MV-4-11 (cell line): ENCODE measurements at regions not wholly inside any gene's neighbourhood (a gene's known extent, or its start where the extent isn't known, plus 50 kb on each side); places are given as distances from the start of the nearest gene placed in this dataset.

Experiments
- DNase-seq: peaks from one replicate; lab custom pipeline; 2025; lab: John Stamatoyannopoulos, UW

DNA sequence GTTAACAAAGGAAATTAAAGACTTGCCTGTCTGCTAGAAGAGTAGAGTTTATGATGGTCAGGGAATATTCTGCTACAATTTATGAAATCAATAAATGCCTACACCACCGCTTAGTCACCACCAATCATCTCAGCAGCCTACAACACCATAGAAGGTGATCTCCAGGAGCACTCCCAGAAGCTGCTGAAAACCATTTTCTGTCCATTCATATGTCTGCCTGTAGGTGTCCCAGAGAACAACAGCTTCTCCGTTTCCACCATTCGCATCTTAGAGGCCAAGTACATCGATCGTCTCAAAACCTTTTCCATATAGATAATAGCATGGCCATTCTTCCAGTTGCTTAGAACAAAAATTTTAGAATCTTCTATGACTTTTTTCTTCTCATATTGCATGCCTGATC lies 303.4 kb downstream of the KCNC2 start:
- no peak for DNase-seq

DNA sequence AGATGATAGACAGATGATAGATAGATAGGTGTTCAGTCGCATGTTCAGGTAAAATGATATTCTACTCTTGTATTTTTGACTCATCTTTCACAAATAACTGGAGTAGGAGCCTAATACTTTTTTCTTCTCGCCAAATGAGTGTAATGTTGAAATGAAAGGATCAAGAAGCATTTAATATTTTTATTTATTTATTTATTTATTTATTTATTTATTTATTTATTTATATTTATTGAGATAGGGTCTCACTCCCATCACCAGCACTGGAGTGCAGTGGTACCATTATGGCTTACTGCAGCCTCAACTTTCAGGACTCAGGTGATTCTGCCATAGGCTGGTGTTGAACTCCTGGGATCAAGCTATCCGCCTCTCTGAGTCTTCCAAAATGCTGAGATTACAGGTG lies 298.8 kb downstream of the KCNC2 start:
- DNase-seq: no peak

DNA sequence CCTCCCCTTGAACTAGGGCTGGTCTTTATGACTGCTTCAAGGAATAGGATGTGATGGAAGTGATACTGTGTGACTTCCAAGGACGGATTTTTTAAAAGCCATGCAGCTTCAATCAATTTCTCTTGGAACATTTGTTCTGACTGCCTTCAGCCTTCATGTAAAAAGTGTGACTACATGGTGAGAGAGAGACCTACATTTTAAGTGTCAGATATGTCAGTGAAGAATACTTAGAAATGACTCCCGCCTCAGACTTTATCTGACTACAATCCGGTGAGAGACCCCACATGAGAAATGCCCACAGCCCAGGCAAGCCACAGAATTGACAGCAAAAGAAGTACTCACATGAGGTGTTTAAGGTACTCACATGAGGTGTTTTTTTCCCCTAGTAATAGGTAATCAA lies 295.3 kb downstream of the KCNC2 start:
- no peak for DNase-seq

DNA sequence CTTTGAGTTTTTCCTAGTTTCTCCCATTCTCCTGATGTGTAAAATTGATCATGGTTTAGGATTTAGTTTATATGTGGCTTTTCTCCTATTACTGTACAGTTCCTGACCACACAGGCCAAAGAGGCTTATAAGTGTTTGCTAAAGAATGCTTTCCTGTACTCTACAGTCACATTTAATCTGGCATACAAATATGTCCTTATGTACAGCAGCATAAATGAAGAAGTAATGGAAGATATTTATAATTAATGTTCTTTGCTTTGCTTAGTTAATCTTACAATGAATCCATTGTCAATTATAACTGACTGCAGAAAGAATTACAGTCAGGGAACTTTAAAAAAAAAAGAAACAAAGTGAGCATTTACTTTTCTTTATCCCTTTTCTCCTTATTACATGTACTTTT lies 293.9 kb downstream of the KCNC2 start:
- no peak for DNase-seq

DNA sequence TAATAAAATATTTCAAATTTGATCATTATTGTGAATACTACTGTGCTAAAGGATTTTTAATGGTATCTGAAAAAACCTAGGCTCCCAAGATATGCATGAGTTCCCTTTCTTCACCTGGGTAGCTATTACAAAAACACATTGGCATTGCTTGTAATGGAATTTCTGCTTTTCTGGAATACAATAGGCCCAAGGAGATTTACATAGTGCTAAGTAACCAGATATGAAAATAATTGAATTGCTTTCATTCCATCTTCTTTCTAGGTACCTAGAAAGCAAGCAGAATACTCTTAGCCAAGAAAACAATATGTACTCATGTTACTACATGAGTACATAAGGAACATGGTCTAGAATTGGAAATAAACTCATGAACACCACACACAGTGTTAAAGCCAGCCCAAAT lies 291.9 kb downstream of the KCNC2 start:
- DNase-seq: no peak

DNA sequence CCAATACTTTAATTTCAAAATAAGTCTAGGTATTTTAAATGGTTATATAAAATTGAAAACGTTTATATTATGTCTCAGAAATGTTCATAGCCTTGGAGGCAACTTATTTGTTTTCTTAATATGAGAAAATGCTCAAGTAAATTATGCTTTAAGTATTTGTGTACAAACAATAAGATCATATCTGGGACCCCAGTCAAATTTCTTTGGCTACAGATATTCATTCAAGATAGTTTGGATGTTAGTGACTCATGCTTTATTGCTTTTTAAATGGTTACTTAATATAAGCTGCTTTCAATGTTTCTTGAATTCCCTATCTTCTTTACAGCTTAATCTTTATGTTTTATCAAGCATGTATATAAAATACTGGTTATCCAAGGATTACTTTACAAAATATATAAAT lies 291.3 kb downstream of the KCNC2 start:
- no peak for DNase-seq

DNA sequence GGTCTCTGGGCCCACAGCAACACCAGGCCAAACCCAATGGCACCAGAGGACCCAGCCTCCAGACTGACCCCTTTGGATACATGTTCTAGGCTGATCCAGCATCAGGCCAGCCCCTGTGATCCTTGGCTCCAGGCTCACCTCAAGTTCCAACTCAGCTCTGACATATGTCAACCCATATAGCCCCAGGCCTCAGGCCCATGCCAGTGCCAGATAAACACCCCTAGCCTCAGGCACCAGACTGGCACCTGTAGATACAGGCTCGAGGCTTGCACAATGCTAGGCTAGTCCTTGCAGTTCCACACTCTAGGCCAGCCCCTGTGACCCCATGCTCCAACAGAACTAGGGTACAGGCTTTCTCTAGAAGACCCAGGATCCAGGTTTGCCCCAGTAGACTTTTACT lies 287.5 kb downstream of the KCNC2 start:
- DNase-seq: no peak

DNA sequence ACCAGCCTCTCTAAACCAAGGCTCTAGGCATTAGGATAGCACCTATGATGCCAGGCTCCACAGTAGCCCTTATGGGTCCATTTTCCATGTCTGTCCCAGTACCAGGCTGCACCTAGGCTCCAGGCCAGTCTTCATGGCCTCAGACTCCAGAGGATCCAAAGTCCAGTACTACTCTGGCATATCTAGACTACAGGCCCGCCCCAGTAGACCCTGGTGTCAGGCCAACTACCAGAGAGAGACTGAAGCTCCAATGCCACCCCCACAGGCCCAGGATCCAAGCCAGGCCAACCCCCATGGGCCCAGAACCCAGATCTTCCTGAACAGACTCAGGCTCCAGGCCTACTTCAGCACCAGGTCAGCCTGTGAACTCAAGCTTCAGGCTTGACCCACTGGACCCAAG lies 287.0 kb downstream of the KCNC2 start:
- no peak for DNase-seq

DNA sequence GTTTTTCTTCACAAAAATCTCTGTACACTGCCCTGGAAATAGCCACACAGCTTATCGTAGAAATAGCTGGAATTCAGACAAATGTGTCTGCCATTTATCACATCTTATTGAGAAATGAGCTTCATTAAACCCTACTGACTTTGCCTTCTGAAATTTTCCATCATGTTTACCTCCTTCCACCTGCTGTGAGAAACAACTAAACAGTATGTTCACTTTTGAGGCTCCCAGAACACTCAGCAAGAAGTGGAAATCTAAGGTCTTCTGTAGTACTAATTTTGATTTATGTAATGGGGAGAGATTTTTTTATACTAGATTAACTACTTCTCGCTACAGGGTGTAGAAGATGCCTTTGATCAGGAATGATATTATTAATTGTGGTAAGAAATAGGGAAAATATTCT lies 268.0 kb downstream of the KCNC2 start:
- DNase-seq: no peak

DNA sequence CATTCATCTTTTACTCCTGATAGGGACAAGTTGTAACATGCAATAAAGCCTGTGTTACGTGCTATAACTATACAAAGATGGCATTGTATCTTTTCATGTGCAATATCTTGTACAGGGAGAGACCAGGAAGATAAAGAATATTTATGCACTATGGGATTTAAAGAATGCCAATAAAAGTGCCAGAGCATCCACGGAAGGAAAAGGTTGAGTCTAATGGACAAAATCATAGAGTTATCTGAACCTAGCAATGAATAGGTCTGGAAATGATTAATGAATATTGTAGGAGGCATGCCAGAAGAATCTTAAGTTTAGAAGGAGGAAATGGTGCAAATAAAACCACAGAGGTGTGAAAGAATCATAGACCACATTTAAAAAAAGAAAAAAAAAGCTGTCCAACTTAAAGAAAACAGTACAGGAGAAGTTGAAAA lies 263.9 kb downstream of the KCNC2 start:
- DNase-seq: no peak

DNA sequence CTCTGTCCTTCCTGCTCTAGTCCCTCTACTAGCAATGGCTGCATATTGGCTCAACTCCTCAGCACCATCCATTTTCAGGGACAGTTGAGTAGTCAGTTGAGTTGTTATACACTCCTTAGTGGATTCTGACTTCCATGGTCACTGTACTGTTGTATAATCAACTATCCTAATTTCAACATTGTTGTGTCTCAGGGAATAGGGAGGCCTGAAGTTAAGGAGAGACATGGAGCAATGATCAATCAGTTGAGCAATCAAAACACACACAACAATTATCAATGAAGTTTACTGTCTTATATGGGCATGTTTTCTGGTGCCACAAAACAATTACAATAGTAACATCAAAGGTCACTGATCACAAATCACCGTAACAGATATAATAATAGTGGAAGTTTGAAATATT lies 255.9 kb downstream of the KCNC2 start:
- no peak for DNase-seq

DNA sequence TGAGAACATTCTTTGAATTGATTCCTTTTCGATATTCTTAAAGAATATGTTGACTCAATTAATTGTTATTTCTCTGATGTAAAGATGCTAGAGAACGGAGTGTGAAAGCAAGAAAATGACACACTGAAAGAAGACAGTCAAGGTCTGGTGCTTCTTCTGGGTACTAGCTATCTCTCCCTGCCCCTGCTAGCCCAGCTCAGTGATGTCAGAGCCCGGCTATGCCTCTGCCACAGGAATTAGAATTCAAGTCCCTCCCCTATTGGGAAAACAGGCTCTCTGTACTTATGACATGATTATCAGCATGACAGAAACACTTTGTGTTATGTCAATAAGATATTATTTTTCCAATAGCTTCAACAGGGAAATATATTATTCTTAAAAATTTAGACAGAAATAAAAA lies 252.4 kb downstream of the KCNC2 start:
- no peak for DNase-seq

DNA sequence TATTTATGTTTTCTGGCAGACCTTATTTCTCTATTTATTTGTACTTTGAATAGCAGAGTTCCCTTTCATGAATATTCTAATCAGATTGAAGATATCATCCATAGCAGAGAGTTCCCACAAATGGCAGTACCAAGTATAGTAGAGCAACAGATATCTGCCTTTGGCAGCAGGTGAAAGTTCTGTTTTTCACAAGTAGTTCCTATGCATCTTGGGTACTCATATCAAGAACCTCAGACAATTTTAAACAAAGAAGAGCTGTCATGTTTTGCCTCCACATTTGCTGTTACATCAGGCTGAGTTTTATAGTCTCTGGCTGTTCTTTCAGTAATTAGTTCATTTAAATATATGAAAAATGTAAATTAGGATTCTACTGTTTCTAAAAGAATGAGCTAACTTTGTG lies 252.0 kb downstream of the KCNC2 start:
- no peak for DNase-seq

DNA sequence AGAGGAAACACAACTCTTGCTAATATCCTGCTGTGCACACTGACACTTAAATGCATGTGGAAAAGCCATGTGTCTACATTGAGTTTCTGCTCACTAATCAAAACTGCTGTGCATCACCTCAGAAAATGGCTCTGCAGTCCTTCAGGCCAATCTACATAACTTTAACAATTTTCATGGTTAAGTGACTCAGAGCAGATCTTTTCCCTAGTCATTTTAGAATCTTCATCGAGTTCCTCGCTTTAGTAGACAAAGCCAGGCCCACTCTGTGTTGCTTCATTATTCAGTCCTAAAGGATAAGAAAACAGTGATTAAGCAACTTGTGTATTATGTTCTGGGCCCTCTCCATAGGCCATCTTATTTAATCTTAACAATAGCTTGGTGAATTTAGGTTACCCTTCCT lies 250.0 kb downstream of the KCNC2 start:
- DNase-seq: no peak

DNA sequence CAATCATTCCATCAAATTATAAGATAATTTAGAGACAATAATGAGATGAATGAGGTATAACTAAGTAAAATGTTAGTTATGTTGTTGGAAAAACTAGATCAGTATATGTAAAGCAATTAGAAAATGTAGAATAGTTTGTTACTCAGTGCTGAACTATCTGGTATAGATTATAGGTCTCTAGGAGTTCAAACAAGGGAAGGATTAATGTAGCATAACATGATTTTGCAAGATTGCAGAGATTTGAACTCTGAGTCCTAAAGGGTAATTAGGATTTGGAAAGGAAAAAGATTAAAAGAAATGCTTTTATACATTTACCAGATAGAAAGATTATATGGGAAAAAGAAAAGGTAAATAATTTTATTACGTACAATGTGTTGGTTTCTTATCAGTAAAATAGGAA lies 246.3 kb downstream of the KCNC2 start:
- DNase-seq: no peak

DNA sequence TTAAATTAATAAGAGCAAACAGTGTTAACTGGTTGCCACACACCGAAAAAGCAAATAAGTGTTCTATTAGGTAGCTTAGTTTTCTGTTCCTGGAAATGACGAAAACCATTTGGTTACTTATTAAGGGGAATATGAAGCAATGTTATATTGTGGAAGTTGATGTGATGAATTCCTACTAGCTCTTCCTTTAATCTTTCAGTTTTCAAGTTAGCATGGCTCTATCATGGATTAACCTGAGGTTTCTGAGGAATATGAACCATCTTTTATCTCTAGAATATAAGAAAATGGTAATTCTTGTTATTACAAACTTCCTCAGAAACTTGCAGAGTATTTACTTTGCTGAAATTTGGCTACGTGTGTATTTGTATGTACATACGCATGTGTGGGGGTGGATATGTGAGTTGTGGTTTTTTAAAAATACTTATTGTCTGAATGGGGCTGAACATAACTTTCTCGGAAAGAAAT lies 245.7 kb downstream of the KCNC2 start:
- DNase-seq: no peak

DNA sequence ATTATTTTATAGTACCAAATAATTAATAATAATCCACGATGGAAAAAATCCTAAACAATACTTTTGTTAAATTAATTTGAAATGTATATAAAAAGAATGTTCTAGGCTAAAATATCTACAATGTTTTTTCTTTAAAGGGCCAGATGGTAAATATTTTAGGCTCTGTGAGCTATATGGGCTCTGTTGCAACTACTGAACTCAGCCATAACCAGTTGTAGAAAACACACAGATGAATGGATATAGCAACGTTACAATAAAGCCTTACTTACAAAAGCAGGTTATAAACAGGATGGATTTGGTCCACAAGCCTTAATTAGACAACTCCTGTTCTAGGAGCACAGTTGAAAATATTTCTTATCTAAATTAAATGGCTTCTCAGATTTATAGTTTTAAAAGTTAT lies 245.2 kb downstream of the KCNC2 start:
- DNase-seq: no peak

DNA sequence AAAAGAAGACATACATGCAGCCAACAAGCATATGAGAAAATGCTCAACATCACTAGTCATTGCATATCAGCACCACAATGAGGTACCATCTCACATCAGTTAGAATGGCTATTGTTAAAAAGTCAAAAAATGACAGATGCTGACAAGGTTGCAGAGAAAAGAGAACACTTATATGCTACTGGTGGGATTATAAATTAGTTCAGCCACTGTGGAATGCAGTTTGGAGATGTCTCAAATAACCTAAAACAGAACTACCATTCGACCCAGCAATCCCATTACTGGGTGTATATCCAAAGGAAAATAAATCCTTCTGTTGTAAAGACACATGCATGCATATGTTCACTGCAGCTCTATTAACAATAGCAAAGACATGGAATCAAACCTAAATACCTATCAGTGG lies 238.4 kb downstream of the KCNC2 start:
- no peak for DNase-seq

DNA sequence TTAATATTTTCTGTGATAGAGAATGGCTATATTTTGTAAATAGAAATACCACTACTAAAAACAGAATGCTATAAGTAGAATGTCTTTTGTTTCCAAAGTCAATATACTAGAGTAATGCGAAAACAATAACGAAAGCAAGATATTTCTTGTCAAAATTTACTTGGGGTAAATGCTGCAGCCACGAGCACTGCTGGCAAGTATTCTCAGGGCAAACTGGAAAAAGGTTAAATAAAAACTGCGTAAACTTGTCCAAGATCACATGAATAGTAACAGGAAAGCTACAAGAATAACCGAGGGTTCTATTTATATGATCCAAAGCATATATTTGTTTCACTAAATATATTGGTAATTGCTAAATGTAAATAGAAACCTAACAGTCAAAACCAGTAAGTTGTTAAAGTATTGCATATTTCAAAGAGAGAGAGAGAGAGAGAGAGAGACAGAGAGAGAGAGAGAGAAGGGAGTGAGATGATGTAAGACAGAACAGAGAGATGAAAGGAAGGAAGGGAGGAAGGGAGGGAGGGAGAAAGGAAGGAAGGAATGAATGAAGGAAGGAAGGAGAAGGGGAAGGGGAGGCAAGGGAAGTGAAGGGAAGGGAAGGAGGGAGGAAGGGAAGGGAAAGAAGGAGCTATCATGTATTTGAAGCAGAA lies 231.7 kb downstream of the KCNC2 start:
- DNase-seq: no peak

DNA sequence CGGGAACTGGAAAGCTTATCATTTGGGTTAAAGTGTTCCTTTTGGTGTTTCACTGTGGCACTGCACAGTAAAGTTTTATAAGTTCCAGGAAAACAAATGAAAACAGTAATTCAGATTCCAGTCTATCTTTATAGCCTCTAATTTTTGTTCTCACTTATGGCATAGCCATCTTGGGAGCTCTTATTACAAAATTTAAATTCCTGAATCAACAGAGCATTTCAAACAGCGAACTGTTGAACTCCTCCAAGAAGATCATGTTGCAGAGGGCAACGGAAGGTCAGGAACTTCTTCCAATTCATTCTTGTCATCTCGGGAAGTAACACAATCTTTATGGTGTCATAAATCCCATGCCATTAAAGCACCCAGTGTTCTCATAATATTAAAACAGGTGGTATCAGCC lies 229.1 kb downstream of the KCNC2 start:
- DNase-seq: no peak

DNA sequence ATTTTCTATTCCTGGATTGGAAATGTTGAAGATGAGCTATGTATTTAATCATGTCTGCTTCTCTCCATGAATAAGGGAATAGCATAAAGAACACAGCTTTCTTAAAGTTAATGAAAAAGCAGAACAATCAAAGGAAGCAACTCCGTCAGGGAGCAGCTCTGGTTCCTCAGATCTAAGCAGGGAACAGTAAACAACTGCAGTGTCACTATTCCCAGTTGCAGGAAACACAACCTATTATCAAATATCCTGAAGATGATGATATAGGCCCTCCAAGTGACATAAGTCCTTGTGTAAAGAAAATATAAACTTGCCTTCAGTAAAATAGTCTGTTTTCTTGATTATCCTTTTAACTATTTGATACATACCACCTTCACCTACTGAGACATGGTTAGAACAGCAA lies 228.1 kb downstream of the KCNC2 start:
- DNase-seq: no peak

DNA sequence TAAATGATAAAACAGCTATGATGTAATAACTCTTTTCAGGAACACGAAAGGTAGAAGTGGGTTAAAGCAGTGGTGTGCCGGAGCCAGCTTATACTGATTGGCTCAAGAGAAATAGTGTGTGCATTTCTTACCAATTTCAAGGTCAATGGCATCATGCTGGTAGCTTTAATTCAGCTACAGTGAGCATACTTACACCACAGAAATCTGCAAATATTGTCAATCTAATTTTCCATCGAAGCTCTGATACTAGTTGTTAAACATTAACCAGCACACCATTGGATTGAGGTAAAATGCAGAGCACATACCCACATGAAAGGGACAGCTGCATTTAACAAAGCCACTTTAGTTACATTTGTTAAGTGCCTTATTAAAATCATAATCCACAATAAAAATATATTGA lies 225.7 kb downstream of the KCNC2 start:
- no peak for DNase-seq

DNA sequence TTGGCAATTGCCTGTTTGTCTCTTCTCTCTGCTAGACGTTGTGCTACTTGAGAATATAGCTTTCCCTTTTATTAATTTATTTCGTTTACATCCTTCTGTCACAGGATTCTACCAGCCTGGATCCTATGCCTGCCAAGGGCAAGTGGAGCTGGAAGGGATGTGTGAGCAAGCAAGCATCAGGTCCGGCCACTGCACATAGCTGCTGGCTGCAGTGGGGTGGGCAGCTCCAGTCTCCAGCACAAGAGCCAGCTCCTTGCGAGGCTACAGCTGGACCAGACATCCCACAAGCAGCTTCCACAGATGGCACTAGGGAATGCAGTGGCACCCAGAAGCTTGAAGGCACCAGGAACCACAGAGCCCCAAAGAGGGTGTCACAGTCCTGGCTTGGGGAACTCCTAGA lies 225.0 kb downstream of the KCNC2 start:
- no peak for DNase-seq

DNA sequence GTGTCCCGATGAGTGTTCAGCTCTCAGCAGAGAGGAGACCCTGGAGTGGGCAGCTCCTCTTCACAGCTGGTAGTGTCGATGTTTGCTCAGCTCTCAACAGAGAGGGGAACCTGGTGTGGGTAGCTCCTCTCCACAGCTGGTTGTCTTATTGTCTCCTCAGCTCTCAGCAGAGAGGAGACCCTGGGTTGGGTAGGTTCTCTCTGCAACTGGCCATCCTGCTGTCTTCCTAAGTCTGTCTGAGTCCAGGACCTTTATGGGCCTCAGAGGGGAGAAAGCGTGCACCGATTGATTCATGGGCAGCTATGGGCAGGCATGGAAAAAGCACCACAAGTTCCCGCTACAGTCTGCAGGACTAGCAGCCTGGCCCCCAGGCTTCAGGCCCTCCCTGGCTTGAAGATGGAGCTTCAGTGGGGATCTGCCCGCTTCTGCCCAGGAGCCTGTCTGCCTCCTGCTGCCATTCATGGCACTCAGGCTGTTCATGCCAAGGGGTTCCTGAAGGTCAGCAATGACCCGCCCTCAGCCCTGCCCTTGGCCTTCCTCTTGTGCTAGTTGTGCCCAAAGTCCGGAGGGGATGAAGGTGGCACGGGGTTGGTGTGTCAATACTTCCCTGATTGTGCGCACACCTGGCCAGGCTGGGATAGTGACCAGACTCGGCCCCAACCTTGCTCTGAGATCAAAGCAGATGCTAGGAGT lies 224.2 kb downstream of the KCNC2 start:
- no peak for DNase-seq
